K562 (cell line): ENCODE measurements at regions not wholly inside any gene's neighbourhood (a gene's known extent, or its start where the extent isn't known, plus 50 kb on each side); places are given as distances from the start of the nearest gene placed in this dataset.

Experiments used
- ATAC-seq: fragments of 200-7000 bp; cut with Tn5 transposase; 3 replicates; pipeline ENCODE4 v1.9.1; 2020; ENCODE audit warnings: moderate library complexity
- BruUV-seq: library from RNA; stranded (reverse); fragments of 400-500 nt; replicated peaks from 2 replicates; lab custom pipeline; 2021; lab: Mats Ljungman, UMichigan
- CTCF ChIA-PET: fragments of 300-600 bp; formaldehyde crosslinking; extraction: SDS; loops from one replicate; lab custom pipeline; 2021; ENCODE audit warnings: low intra/inter-chr PET ratio; lab: Yijun Ruan, JAX
- POLR2A ChIA-PET: fragments of 300-600, 350-650 bp; sonication (Branson Sonifier 250); formaldehyde crosslinking; extraction: SDS; loops from one replicate; lab custom pipeline; 2021; ENCODE audit warnings: antibody characterized with exemption, inconsistent platforms; lab: Yijun Ruan, JAX
- DNase-seq, 4 experiments: peaks; one replicate each; pipeline versions ENCODE4 v3.0.0 to v3.0.0-alpha.2; 2011 to 2018; ENCODE audit warnings: low spot score in 3 of 4, mixed read lengths in 3 of 4; ENCODE audit errors: extremely low read depth in 1 of 4
- FAIRE-seq: peaks from 2 replicates; lab custom pipeline; 2011; peaks lifted over from hg19 to GRCh38; lab: Jason Lieb, UNC
- H2AFZ ChIP-seq: 2 replicates; pipeline ENCODE4 v1.6.0; 2011; ENCODE audit warnings: low read depth, low read length, control low read depth, inconsistent platforms
- H3K27ac ChIP-seq: fragments of 200-600 bp; 3 replicates; pipeline ENCODE4 v1.8.0; 2011; ENCODE audit warnings: low read depth, mild to moderate bottlenecking, control low read depth, inconsistent platforms, low read length, moderate library complexity, mixed read lengths; ENCODE audit errors: extremely low read depth
- H3K27me3 ChIP-seq, 2 experiments: fragments of 300-600 bp in 1 of 2; 2 replicates in 1 of 2; 3 replicates in 1 of 2; pipeline versions ENCODE4 v1.6.0 to v1.8.0; 2011; ENCODE audit warnings: inconsistent platforms in 2 of 2, low read length in 2 of 2, mild to moderate bottlenecking in 1 of 2, mixed read lengths in 1 of 2, moderate library complexity in 1 of 2; ENCODE audit not compliant: control insufficient read depth in 2 of 2, insufficient read depth in 2 of 2
- H3K36me3 ChIP-seq: fragments of 300-600 bp; 3 replicates; pipeline ENCODE4 v1.8.0; 2011; ENCODE audit warnings: mild to moderate bottlenecking, low read length, inconsistent platforms; ENCODE audit not compliant: control insufficient read depth, insufficient read depth
- H3K4me1 ChIP-seq, 2 experiments: fragments of 200-600 bp in 1 of 2; replicated peaks in 1 of 2; 2 replicates in 1 of 2; 3 replicates in 1 of 2; pipeline versions ENCODE4 v1.5.1 to v1.8.0; 2011; ENCODE audit warnings: inconsistent platforms in 2 of 2, low read length in 2 of 2, mild to moderate bottlenecking in 1 of 2, mixed read lengths in 1 of 2, moderate library complexity in 1 of 2; ENCODE audit not compliant: control insufficient read depth in 2 of 2, insufficient read depth in 2 of 2
- H3K4me2 ChIP-seq: 2 replicates; pipeline ENCODE4 v1.6.1; 2011; ENCODE audit warnings: low read length, control low read depth, inconsistent platforms, mixed read lengths; ENCODE audit not compliant: insufficient read depth
- H3K4me3 ChIP-seq: fragments of 200-600 bp; sonication (generic), shearing (Covaris generic); 2 replicates; pipeline ENCODE4 v1.5.1; 2016; ENCODE audit warnings: control low read depth, inconsistent platforms
- H3K79me2 ChIP-seq: fragments of 200-600 bp; 3 replicates; pipeline ENCODE4 v1.8.0; 2011; ENCODE audit warnings: low read length, inconsistent platforms; ENCODE audit not compliant: control insufficient read depth, insufficient read depth
- H3K9ac ChIP-seq, 2 experiments: 2 replicates each; pipeline versions ENCODE4 v1.6.0 to v1.6.1; 2011; ENCODE audit warnings: low read depth in 2 of 2, low read length in 2 of 2, control low read depth in 1 of 2, inconsistent platforms in 1 of 2, mild to moderate bottlenecking in 1 of 2, mixed read lengths in 1 of 2; ENCODE audit not compliant: insufficient read depth in 1 of 2
- H3K9me1 ChIP-seq: one replicate; pipeline ENCODE4 v1.6.0; 2011; ENCODE audit warnings: inconsistent platforms, mild to moderate bottlenecking, low read length, moderate library complexity; ENCODE audit not compliant: control insufficient read depth, insufficient read depth
- H3K9me3 ChIP-seq: replicated peaks from 2 replicates; pipeline ENCODE4 v1.5.1; 2011; ENCODE audit warnings: low read depth, low read length, inconsistent platforms; ENCODE audit not compliant: control insufficient read depth, insufficient read depth
- H4K20me1 ChIP-seq: replicated peaks from 2 replicates; pipeline ENCODE4 v1.6.1; 2011; ENCODE audit warnings: low read length, inconsistent platforms, mixed read lengths; ENCODE audit not compliant: control insufficient read depth, insufficient read depth
- CBX3 ChIP-seq, 2 experiments: IDR thresholded peaks; 1 replicate in 1 of 2; 2 replicates in 1 of 2; pipeline ENCODE4 v1.6.1; 2012; ENCODE audit warnings: inconsistent platforms in 2 of 2, low read length in 2 of 2, borderline replicate concordance in 1 of 2, control low read depth in 1 of 2
- PRDM10 ChIP-seq: fragments of 450-650 bp; IDR thresholded peaks from 2 replicates; pipeline ENCODE4 v1.6.1; 2018; ENCODE audit not compliant: partially characterized antibody
- WGBS: fragments of 100-300 bp; shearing (Covaris generic); methylation state at CpG from one replicate; pipeline ENCODE4 v1.1.6; 2016; ENCODE audit warnings: low coverage, mixed read lengths; ENCODE audit not compliant: insufficient coverage; ENCODE audit errors: missing lambda C conversion rate; 5-methylcytosine and 5-hydroxymethylcytosine counted together
- in situ Hi-C: fragments of 300-500 bp; cut with MboI; formaldehyde crosslinking; loops from 4 replicates; pipeline ENCODE4 v1.15.0; 2018; ENCODE audit warnings: inconsistent platforms, mixed read lengths
- intact Hi-C: fragments of 100-400 bp; cut with micrococcal nuclease; formaldehyde crosslinking; loops from 2 replicates; pipeline ENCODE4 v1.14.2; 2022

GRCh38 chr7:136348542-136349192, 371.5 kb upstream of the MTPN start:
- WGBS = 22% methylated on average over 7 of the region's 7 CpGs
- ATAC-seq = no peak
- Histone ChIP-seq H3K4me2 (no peak overlapping the region), H3K4me1 (no peaks in the 10 kb centered on the region), H3K9ac (no peak overlapping the region), H3K79me2 (no peaks in the 10 kb centered on the region), H3K9me3 (no peaks in the 10 kb centered on the region), H3K9me1 (no peaks in the 10 kb centered on the region), H3K4me3 (no peak overlapping the region), H3K36me3 (no peaks in the 10 kb centered on the region), H3K27me3 (no peaks in the 10 kb centered on the region), H2AFZ (no peak overlapping the region; the same call in 1 of the 2 replicates), H4K20me1 (no peaks in the 10 kb centered on the region), H3K27ac (no peak overlapping the region)
- TF ChIP-seq CBX3 (IDR thresholded peaks at IDR 0.05; ENCODE audit: borderline replicate concordance in 1 of 2, low read length in 2 of 2) (no peak), PRDM10 (peak; percentile 37)
- ChIA-PET CTCF (no interaction called here), POLR2A (no interaction called here)
- BruUV-seq = no TSS peak
- in situ Hi-C loops = no loop called here
- FAIRE-seq = no peak
- no peak for DNase-seq
- intact Hi-C loops = no loop called here
